ENCODE measurements at regions not wholly inside any gene's neighbourhood (a gene's known extent, or its start where the extent isn't known, plus 50 kb on each side); places are given as distances from the start of the nearest gene placed in this dataset.

GRCh38 chr7:125491137-125491536 is 561.5 kb upstream of the POT1 start:
- H3K27me3 ChIP-seq (ENCODE audit: control insufficient read depth in 2 of 2, insufficient read depth in 1 of 2, low read length in 1 of 2): no peaks in the 10 kb centered on the region
- H3K4me3 ChIP-seq (ENCODE audit: low read length in 2 of 2): no peak overlapping the region
- H3K27ac ChIP-seq (ENCODE audit: low read depth in 1 of 2, low read length in 1 of 2): no peak overlapping the region
- DNase-seq (ENCODE audit: low read depth in 6 of 9, low spot score in 9 of 9): no peak
- H3K4me1 ChIP-seq (ENCODE audit: control insufficient read depth in 2 of 2, insufficient read depth in 2 of 2, low read length in 2 of 2): no peaks in the 10 kb centered on the region
- H3K9me3 ChIP-seq (ENCODE audit: control insufficient read depth in 2 of 2, insufficient read depth in 1 of 2, low read length in 1 of 2): no peaks in the 10 kb centered on the region
- 87% methylated on average over 1 of the region's 1 CpG for WGBS
- no peaks in the 10 kb centered on the region for H3K36me3 ChIP-seq (ENCODE audit: control insufficient read depth in 2 of 2, insufficient read depth in 2 of 2, low read length in 1 of 2)

- Histone ChIP-seq H3K27ac (ENCODE audit: low read depth in 1 of 2, low read length in 1 of 2) (no peak overlapping the region), H3K9me3 (ENCODE audit: control insufficient read depth in 2 of 2, insufficient read depth in 1 of 2, low read length in 1 of 2) (no peaks in the 10 kb centered on the region), H3K4me1 (ENCODE audit: control insufficient read depth in 2 of 2, insufficient read depth in 2 of 2, low read length in 2 of 2) (no peaks in the 10 kb centered on the region), H3K27me3 (ENCODE audit: control insufficient read depth in 2 of 2, insufficient read depth in 1 of 2, low read length in 1 of 2) (no peaks in the 10 kb centered on the region), H3K36me3 (ENCODE audit: control insufficient read depth in 2 of 2, insufficient read depth in 2 of 2, low read length in 1 of 2) (no peaks in the 10 kb centered on the region), H3K4me3 (ENCODE audit: low read length in 2 of 2) (no peak overlapping the region)
- WGBS: 88% methylated on average over 4 of the region's 4 CpGs
- no peak for DNase-seq (ENCODE audit: low read depth in 6 of 9, low spot score in 9 of 9)
These were observed 560.5 kb upstream of the POT1 start for GRCh38 chr7:125490167-125490566.

GRCh38 chr7:125485223-125485622 is 555.6 kb upstream of the POT1 start:
- DNase-seq (ENCODE audit: low read depth in 6 of 9, low spot score in 9 of 9): no peak
- 97% methylated on average over 2 of the region's 2 CpGs for WGBS
- Histone ChIP-seq H3K27ac (ENCODE audit: low read depth in 1 of 2, low read length in 1 of 2) (no peak overlapping the region), H3K27me3 (ENCODE audit: control insufficient read depth in 2 of 2, insufficient read depth in 1 of 2, low read length in 1 of 2) (no peaks in the 10 kb centered on the region), H3K4me1 (ENCODE audit: control insufficient read depth in 2 of 2, insufficient read depth in 2 of 2, low read length in 2 of 2) (no peaks in the 10 kb centered on the region), H3K9me3 (ENCODE audit: control insufficient read depth in 2 of 2, insufficient read depth in 1 of 2, low read length in 1 of 2) (no peaks in the 10 kb centered on the region), H3K4me3 (ENCODE audit: low read length in 2 of 2) (no peak overlapping the region), H3K36me3 (ENCODE audit: control insufficient read depth in 2 of 2, insufficient read depth in 2 of 2, low read length in 1 of 2) (no peaks in the 10 kb centered on the region)

- H3K36me3 ChIP-seq (ENCODE audit: control insufficient read depth in 2 of 2, insufficient read depth in 2 of 2, low read length in 1 of 2): no peaks in the 10 kb centered on the region
- DNase-seq (ENCODE audit: low read depth in 6 of 9, low spot score in 9 of 9): no peak
- 95% methylated on average over 2 of the region's 2 CpGs for whole genome bisulfite sequencing
- H3K9me3 ChIP-seq (ENCODE audit: control insufficient read depth in 2 of 2, insufficient read depth in 1 of 2, low read length in 1 of 2): no peaks in the 10 kb centered on the region
- H3K27ac ChIP-seq (ENCODE audit: low read depth in 1 of 2, low read length in 1 of 2): no peak overlapping the region
- H3K4me1 ChIP-seq (ENCODE audit: control insufficient read depth in 2 of 2, insufficient read depth in 2 of 2, low read length in 2 of 2): no peaks in the 10 kb centered on the region
- no peak overlapping the region for H3K4me3 ChIP-seq (ENCODE audit: low read length in 2 of 2)
- no peaks in the 10 kb centered on the region for H3K27me3 ChIP-seq (ENCODE audit: control insufficient read depth in 2 of 2, insufficient read depth in 1 of 2, low read length in 1 of 2)
These were observed 555.1 kb upstream of the POT1 start for GRCh38 chr7:125484755-125485154.

GRCh38 chr7:125481323-125481722 is 551.7 kb upstream of the POT1 start:
- no peaks in the 10 kb centered on the region for H3K4me1 ChIP-seq (ENCODE audit: control insufficient read depth in 2 of 2, insufficient read depth in 2 of 2, low read length in 2 of 2)
- H3K36me3 ChIP-seq (ENCODE audit: control insufficient read depth in 2 of 2, insufficient read depth in 2 of 2, low read length in 1 of 2): no peaks in the 10 kb centered on the region
- H3K27me3 ChIP-seq (ENCODE audit: control insufficient read depth in 2 of 2, insufficient read depth in 1 of 2, low read length in 1 of 2): no peaks in the 10 kb centered on the region
- H3K9me3 ChIP-seq (ENCODE audit: control insufficient read depth in 2 of 2, insufficient read depth in 1 of 2, low read length in 1 of 2): no peaks in the 10 kb centered on the region
- no peak for DNase-seq (ENCODE audit: low read depth in 6 of 9, low spot score in 9 of 9)
- no peak overlapping the region for H3K4me3 ChIP-seq (ENCODE audit: low read length in 2 of 2)
- 94% methylated on average over 7 of the region's 7 CpGs for WGBS
- no peak overlapping the region for H3K27ac ChIP-seq (ENCODE audit: low read depth in 1 of 2, low read length in 1 of 2)

- H3K4me1 ChIP-seq (ENCODE audit: control insufficient read depth in 2 of 2, insufficient read depth in 2 of 2, low read length in 2 of 2): no peaks in the 10 kb centered on the region
- H3K36me3 ChIP-seq (ENCODE audit: control insufficient read depth in 2 of 2, insufficient read depth in 2 of 2, low read length in 1 of 2): no peaks in the 10 kb centered on the region
- no peaks in the 10 kb centered on the region for H3K27me3 ChIP-seq (ENCODE audit: control insufficient read depth in 2 of 2, insufficient read depth in 1 of 2, low read length in 1 of 2)
- no peak overlapping the region for H3K4me3 ChIP-seq (ENCODE audit: low read length in 2 of 2)
- WGBS: 98% methylated on average over 10 of the region's 10 CpGs
- no peak for DNase-seq (ENCODE audit: low read depth in 6 of 9, low spot score in 9 of 9)
- no peak overlapping the region for H3K27ac ChIP-seq (ENCODE audit: low read depth in 1 of 2, low read length in 1 of 2)
- H3K9me3 ChIP-seq (ENCODE audit: control insufficient read depth in 2 of 2, insufficient read depth in 1 of 2, low read length in 1 of 2): no peaks in the 10 kb centered on the region
These were observed 551.1 kb upstream of the POT1 start for GRCh38 chr7:125480762-125481161.

GRCh38 chr7:125468855-125469174 is 539.2 kb upstream of the POT1 start:
- Histone ChIP-seq H3K36me3 (ENCODE audit: control insufficient read depth in 2 of 2, insufficient read depth in 2 of 2, low read length in 1 of 2) (no peaks in the 10 kb centered on the region), H3K27ac (ENCODE audit: low read depth in 1 of 2, low read length in 1 of 2) (no peak overlapping the region), H3K4me1 (ENCODE audit: control insufficient read depth in 2 of 2, insufficient read depth in 2 of 2, low read length in 2 of 2) (no peaks in the 10 kb centered on the region), H3K4me3 (ENCODE audit: low read length in 2 of 2) (no peak overlapping the region), H3K27me3 (ENCODE audit: control insufficient read depth in 2 of 2, insufficient read depth in 1 of 2, low read length in 1 of 2) (no peaks in the 10 kb centered on the region), H3K9me3 (ENCODE audit: control insufficient read depth in 2 of 2, insufficient read depth in 1 of 2, low read length in 1 of 2) (no peaks in the 10 kb centered on the region)
- no peak for DNase-seq (ENCODE audit: low read depth in 6 of 9, low spot score in 9 of 9)
- 96% methylated on average over 16 of the region's 16 CpGs for WGBS

- DNase-seq (ENCODE audit: low read depth in 6 of 9, low spot score in 9 of 9): no peak
- no peak overlapping the region for H3K4me3 ChIP-seq (ENCODE audit: low read length in 2 of 2)
- H3K27ac ChIP-seq (ENCODE audit: low read depth in 1 of 2, low read length in 1 of 2): no peak overlapping the region
- H3K4me1 ChIP-seq (ENCODE audit: control insufficient read depth in 2 of 2, insufficient read depth in 2 of 2, low read length in 2 of 2): no peaks in the 10 kb centered on the region
- no peaks in the 10 kb centered on the region for H3K27me3 ChIP-seq (ENCODE audit: control insufficient read depth in 2 of 2, insufficient read depth in 1 of 2, low read length in 1 of 2)
- WGBS: 92% methylated on average over 17 of the region's 17 CpGs
- H3K9me3 ChIP-seq (ENCODE audit: control insufficient read depth in 2 of 2, insufficient read depth in 1 of 2, low read length in 1 of 2): no peaks in the 10 kb centered on the region
- no peaks in the 10 kb centered on the region for H3K36me3 ChIP-seq (ENCODE audit: control insufficient read depth in 2 of 2, insufficient read depth in 2 of 2, low read length in 1 of 2)
These were observed 538.6 kb upstream of the POT1 start for GRCh38 chr7:125467996-125468854.

GRCh38 chr7:125465527-125465926 is 535.9 kb upstream of the POT1 start:
- DNase-seq (ENCODE audit: low read depth in 6 of 9, low spot score in 9 of 9): no peak
- H3K27ac ChIP-seq (ENCODE audit: low read depth in 1 of 2, low read length in 1 of 2): no peak overlapping the region
- no peaks in the 10 kb centered on the region for H3K9me3 ChIP-seq (ENCODE audit: control insufficient read depth in 2 of 2, insufficient read depth in 1 of 2, low read length in 1 of 2)
- no peak overlapping the region for H3K4me3 ChIP-seq (ENCODE audit: low read length in 2 of 2)
- H3K36me3 ChIP-seq (ENCODE audit: control insufficient read depth in 2 of 2, insufficient read depth in 2 of 2, low read length in 1 of 2): no peaks in the 10 kb centered on the region
- no peaks in the 10 kb centered on the region for H3K4me1 ChIP-seq (ENCODE audit: control insufficient read depth in 2 of 2, insufficient read depth in 2 of 2, low read length in 2 of 2)
- 87% methylated on average over 3 of the region's 3 CpGs for WGBS
- H3K27me3 ChIP-seq (ENCODE audit: control insufficient read depth in 2 of 2, insufficient read depth in 1 of 2, low read length in 1 of 2): no peaks in the 10 kb centered on the region

Measured in thymus (tissue), 11 donors.